Stomach smooth muscle (tissue), 2 donors: ENCODE measurements at regions not wholly inside any gene's neighbourhood (a gene's known extent, or its start where the extent isn't known, plus 50 kb on each side); places are given as distances from the start of the nearest gene placed in this dataset.
"Not testable (repeated sequence)": the region's sequence is repeated elsewhere in the genome, so short reads cannot be mapped to it uniquely, and the experiment has no call there.

Experiments
- H3K27ac ChIP-seq: one replicate; pipeline ENCODE4 v1.7.0; 2013; ENCODE audit warnings: mild to moderate bottlenecking, low read length, inconsistent platforms
- H3K27me3 ChIP-seq, 2 donors: one replicate each; pipeline ENCODE4 v1.7.0; 2013; ENCODE audit warnings: low read length in 2 of 2; ENCODE audit not compliant: insufficient read depth in 2 of 2, control insufficient read depth in 1 of 2
- H3K36me3 ChIP-seq, 2 donors: one replicate each; pipeline ENCODE4 v1.7.0; 2013; ENCODE audit warnings: low read length in 2 of 2; ENCODE audit not compliant: control insufficient read depth in 2 of 2, insufficient read depth in 2 of 2
- H3K4me1 ChIP-seq: one replicate; pipeline ENCODE4 v1.7.0; 2013; ENCODE audit warnings: low read length; ENCODE audit not compliant: control insufficient read depth, insufficient read depth
- H3K4me3 ChIP-seq, 2 donors: one replicate each; pipeline ENCODE4 v1.7.0; 2013; ENCODE audit warnings: low read length in 2 of 2
- H3K9ac ChIP-seq, 2 donors: one replicate each; pipeline ENCODE4 v1.7.0; 2013; ENCODE audit warnings: low read length in 2 of 2, mild to moderate bottlenecking in 1 of 2
- H3K9me3 ChIP-seq, 2 donors: one replicate each; pipeline ENCODE4 v1.7.0; 2013; ENCODE audit warnings: low read length in 2 of 2; ENCODE audit not compliant: control insufficient read depth in 2 of 2
- donor health status: healthy.
- donor health status: Pancreatic carcinoma.

GRCh38 chr14:43399289-43399688 lies 1107.8 kb downstream of the FSCB start:
- no peaks in the 10 kb centered on the region for H3K9me3 ChIP-seq
- no peaks in the 10 kb centered on the region for H3K27me3 ChIP-seq

DNA sequence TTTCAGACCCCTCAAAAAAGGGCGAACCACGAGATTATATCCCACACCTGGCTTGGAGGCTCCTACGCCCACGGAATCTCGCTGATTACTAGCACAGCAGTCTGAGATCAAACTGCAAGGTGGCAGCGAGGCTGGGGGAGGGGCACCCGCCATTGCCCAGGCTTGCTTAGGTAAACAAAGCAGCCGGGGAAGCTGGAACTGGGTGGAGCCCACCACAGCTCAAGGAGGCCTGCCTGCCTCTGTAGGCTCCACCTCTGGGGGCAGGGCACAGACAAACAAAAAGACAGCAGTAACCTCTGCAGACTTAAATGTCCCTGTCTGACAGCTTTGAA lies 1136.6 kb downstream of the FSCB start:
- not testable (repeated sequence) for H3K36me3 ChIP-seq, H3K27ac ChIP-seq, H3K4me3 ChIP-seq, H3K9ac ChIP-seq, H3K4me1 ChIP-seq, H3K27me3 ChIP-seq, H3K9me3 ChIP-seq

More at GRCh38 chr14:43399289-43399688, 1107.8 kb downstream of the FSCB start:
- Histone ChIP-seq H3K4me1 (no peaks in the 10 kb centered on the region), H3K9ac (no peak overlapping the region), H3K4me3 (no peak overlapping the region), H3K27ac (no peak overlapping the region), H3K36me3 (no peaks in the 10 kb centered on the region)

- H3K36me3 ChIP-seq, result no peaks in the 10 kb centered on the region
- H3K27ac ChIP-seq, result no peak overlapping the region
- no peak overlapping the region for H3K4me3 ChIP-seq
- no peaks in the 10 kb centered on the region for H3K27me3 ChIP-seq
- H3K4me1 ChIP-seq, result no peaks in the 10 kb centered on the region
- no peaks in the 10 kb centered on the region for H3K9me3 ChIP-seq
- H3K9ac ChIP-seq, result no peak overlapping the region
Measured at GRCh38 chr14:43369710-43370564, 1137.1 kb downstream of the FSCB start.

DNA sequence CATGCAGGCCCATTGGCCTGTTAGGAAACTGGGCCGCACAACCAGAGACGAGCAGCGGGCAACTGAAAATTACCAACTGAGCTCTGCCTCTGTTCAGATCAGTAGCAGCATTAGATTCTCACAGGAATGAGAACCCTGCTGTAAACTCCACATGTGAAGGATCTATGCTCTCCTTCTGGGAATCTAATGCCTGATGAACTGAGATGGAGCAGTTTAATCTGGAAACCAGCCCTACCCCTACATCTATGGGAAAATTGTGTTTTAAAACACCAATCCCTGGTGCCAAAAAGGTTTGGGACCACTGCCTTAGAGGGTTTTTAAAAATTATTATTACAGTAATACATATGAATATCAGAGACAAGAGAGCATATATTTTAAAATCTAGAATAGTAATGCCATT lies 1144.5 kb downstream of the FSCB start:
- Histone ChIP-seq H3K9ac (no peak overlapping the region), H3K4me3 (no peak overlapping the region), H3K36me3 (no peaks in the 10 kb centered on the region), H3K9me3 (no peaks in the 10 kb centered on the region), H3K27ac (no peak overlapping the region), H3K27me3 (no peaks in the 10 kb centered on the region), H3K4me1 (no peaks in the 10 kb centered on the region)

- H3K36me3 ChIP-seq, result no peaks in the 10 kb centered on the region
- H3K9ac ChIP-seq, result no peak overlapping the region
- H3K9me3 ChIP-seq, result no peaks in the 10 kb centered on the region
- no peak overlapping the region for H3K27ac ChIP-seq
- no peaks in the 10 kb centered on the region for H3K4me1 ChIP-seq
- H3K4me3 ChIP-seq, result no peak overlapping the region
- no peaks in the 10 kb centered on the region for H3K27me3 ChIP-seq
Measured at GRCh38 chr14:43361751-43362150, 1145.3 kb downstream of the FSCB start.

GRCh38 chr14:43360239-43360638 lies 1146.8 kb downstream of the FSCB start:
- Histone ChIP-seq H3K4me1 (no peaks in the 10 kb centered on the region), H3K4me3 (no peak overlapping the region), H3K27me3 (no peaks in the 10 kb centered on the region), H3K9ac (no peak overlapping the region), H3K27ac (no peak overlapping the region), H3K36me3 (no peaks in the 10 kb centered on the region), H3K9me3 (no peaks in the 10 kb centered on the region)

GRCh38 chr14:43359317-43359716 lies 1147.8 kb downstream of the FSCB start:
- H3K9ac ChIP-seq, result no peak overlapping the region
- no peaks in the 10 kb centered on the region for H3K36me3 ChIP-seq

GRCh38 chr14:43356979-43357545 lies 1150.0 kb downstream of the FSCB start:
- Histone ChIP-seq H3K27ac (no peak overlapping the region), H3K4me1 (no peaks in the 10 kb centered on the region), H3K9ac (no peak overlapping the region), H3K4me3 (no peak overlapping the region), H3K36me3 (no peaks in the 10 kb centered on the region), H3K27me3 (no peaks in the 10 kb centered on the region), H3K9me3 (no peaks in the 10 kb centered on the region)

More at GRCh38 chr14:43359317-43359716, 1147.8 kb downstream of the FSCB start:
- Histone ChIP-seq H3K27me3 (no peaks in the 10 kb centered on the region), H3K4me1 (no peaks in the 10 kb centered on the region), H3K9me3 (no peaks in the 10 kb centered on the region), H3K27ac (no peak overlapping the region), H3K4me3 (no peak overlapping the region)

GRCh38 chr14:43356382-43356781 lies 1150.7 kb downstream of the FSCB start:
- no peaks in the 10 kb centered on the region for H3K36me3 ChIP-seq
- no peak overlapping the region for H3K4me3 ChIP-seq
- no peaks in the 10 kb centered on the region for H3K9me3 ChIP-seq
- H3K4me1 ChIP-seq, result no peaks in the 10 kb centered on the region
- no peak overlapping the region for H3K9ac ChIP-seq
- no peak overlapping the region for H3K27ac ChIP-seq
- H3K27me3 ChIP-seq, result no peaks in the 10 kb centered on the region

- no peak overlapping the region for H3K9ac ChIP-seq
- no peaks in the 10 kb centered on the region for H3K27me3 ChIP-seq
- no peaks in the 10 kb centered on the region for H3K9me3 ChIP-seq
- H3K36me3 ChIP-seq, result no peaks in the 10 kb centered on the region
- no peak overlapping the region for H3K4me3 ChIP-seq
- H3K27ac ChIP-seq, result no peak overlapping the region
- H3K4me1 ChIP-seq, result no peaks in the 10 kb centered on the region
Measured at GRCh38 chr14:43341921-43342320, 1165.2 kb downstream of the FSCB start.

GRCh38 chr14:43338713-43339112 lies 1168.4 kb downstream of the FSCB start:
- H3K4me1 ChIP-seq, result no peaks in the 10 kb centered on the region
- no peak overlapping the region for H3K27ac ChIP-seq
- no peak overlapping the region for H3K9ac ChIP-seq
- H3K4me3 ChIP-seq, result no peak overlapping the region
- no peaks in the 10 kb centered on the region for H3K9me3 ChIP-seq
- no peaks in the 10 kb centered on the region for H3K36me3 ChIP-seq
- no peaks in the 10 kb centered on the region for H3K27me3 ChIP-seq
